ENCODE measurements at regions not wholly inside any gene's neighbourhood (a gene's known extent, or its start where the extent isn't known, plus 50 kb on each side); places are given as distances from the start of the nearest gene placed in this dataset.

- H3K4me1 ChIP-seq: peaks cover 0 to 5% (median 3%) of the 10 kb centered on the region in 12 donors
- TF ChIP-seq POLR2A (IDR thresholded peaks at IDR 0.05): no peak
- TF ChIP-seq, protein P1, sequence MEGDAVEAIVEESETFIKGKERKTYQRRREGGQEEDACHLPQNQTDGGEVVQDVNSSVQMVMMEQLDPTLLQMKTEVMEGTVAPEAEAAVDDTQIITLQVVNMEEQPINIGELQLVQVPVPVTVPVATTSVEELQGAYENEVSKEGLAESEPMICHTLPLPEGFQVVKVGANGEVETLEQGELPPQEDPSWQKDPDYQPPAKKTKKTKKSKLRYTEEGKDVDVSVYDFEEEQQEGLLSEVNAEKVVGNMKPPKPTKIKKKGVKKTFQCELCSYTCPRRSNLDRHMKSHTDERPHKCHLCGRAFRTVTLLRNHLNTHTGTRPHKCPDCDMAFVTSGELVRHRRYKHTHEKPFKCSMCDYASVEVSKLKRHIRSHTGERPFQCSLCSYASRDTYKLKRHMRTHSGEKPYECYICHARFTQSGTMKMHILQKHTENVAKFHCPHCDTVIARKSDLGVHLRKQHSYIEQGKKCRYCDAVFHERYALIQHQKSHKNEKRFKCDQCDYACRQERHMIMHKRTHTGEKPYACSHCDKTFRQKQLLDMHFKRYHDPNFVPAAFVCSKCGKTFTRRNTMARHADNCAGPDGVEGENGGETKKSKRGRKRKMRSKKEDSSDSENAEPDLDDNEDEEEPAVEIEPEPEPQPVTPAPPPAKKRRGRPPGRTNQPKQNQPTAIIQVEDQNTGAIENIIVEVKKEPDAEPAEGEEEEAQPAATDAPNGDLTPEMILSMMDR (IDR thresholded peaks at IDR 0.05): no peak
- H3K36me3 ChIP-seq: no peaks in the 10 kb centered on the region
- intact Hi-C loops (cut with DNase I): loop anchor here in 2 of 10 donors (10.0 kb wide), 1 partner anchor 416 kb away; no protein-coding TSS in a partner anchor
- DNase-seq: no peak
- ATAC-seq: no peak
- H3K4me3 ChIP-seq: no peak overlapping the region
- 82 to 90% (median 86%) methylated on average over 2 of the region's 2 CpGs for WGBS, 4 donors
- no peak overlapping the region for H3K27ac ChIP-seq
- H3K9me3 ChIP-seq: no peaks in the 10 kb centered on the region
- H3K27me3 ChIP-seq: peaks cover 0 to 6% (median 0%) of the 10 kb centered on the region in 9 donors
These were observed 54.7 kb upstream of the ZFR start for GRCh38 chr5:32499261-32499660.

- no peak for TF ChIP-seq POLR2A (IDR thresholded peaks at IDR 0.05)
- TF ChIP-seq, protein P1 (IDR thresholded peaks at IDR 0.05): no peak
- ATAC-seq (no peak), DNase-seq (no peak)
- Histone ChIP-seq H3K4me1 (no peaks in the 10 kb centered on the region), H3K27ac (no peak overlapping the region), H3K27me3 (peaks cover 0 to 6% (median 0%) of the 10 kb centered on the region in 9 donors), H3K36me3 (no peaks in the 10 kb centered on the region), H3K4me3 (no peak overlapping the region), H3K9me3 (no peaks in the 10 kb centered on the region)
- intact Hi-C loops (cut with DNase I): loop anchor here in 2 of 10 donors (10.0 kb wide), 1 partner anchor 416 kb away; no protein-coding TSS in a partner anchor
These were observed 53.9 kb upstream of the ZFR start for GRCh38 chr5:32498484-32498883.

- ATAC-seq (no peak), DNase-seq (no peak)
- intact Hi-C loops (cut with DNase I): loop anchor here in 2 of 10 donors (10.0 kb wide), 1 partner anchor 419 kb away; no protein-coding TSS in a partner anchor
- Histone ChIP-seq H3K27me3 (peaks cover 0 to 6% (median 0%) of the 10 kb centered on the region in 9 donors), H3K9me3 (no peaks in the 10 kb centered on the region), H3K4me1 (no peaks in the 10 kb centered on the region), H3K36me3 (no peaks in the 10 kb centered on the region), H3K27ac (no peak overlapping the region), H3K4me3 (no peak overlapping the region)
- no peak for TF ChIP-seq POLR2A (IDR thresholded peaks at IDR 0.05)
- TF ChIP-seq, protein P1 (IDR thresholded peaks at IDR 0.05): no peak
- WGBS, 4 donors: 75 to 80% (median 78%) methylated on average over 5 of the region's 5 CpGs
These were observed 51.6 kb upstream of the ZFR start for GRCh38 chr5:32496104-32496503.

GRCh38 chr5:32494827-32495226 is 50.3 kb upstream of the ZFR start:
- peaks cover 0 to 2% (median 0%) of the 10 kb centered on the region in 9 donors for H3K27me3 ChIP-seq
- peaks cover 0 to 6% (median under 1%) of the 10 kb centered on the region in 12 donors for H3K4me1 ChIP-seq
- H3K27ac ChIP-seq: no peak overlapping the region
- no peaks in the 10 kb centered on the region for H3K36me3 ChIP-seq
- DNase-seq (no peak), ATAC-seq (no peak)
- no peak overlapping the region for H3K4me3 ChIP-seq
- no peak for TF ChIP-seq POLR2A (IDR thresholded peaks at IDR 0.05)
- TF ChIP-seq, protein P1 (IDR thresholded peaks at IDR 0.05): no peak
- H3K9me3 ChIP-seq: no peaks in the 10 kb centered on the region
- WGBS, 4 donors: 88 to 94% (median 92%) methylated on average over 6 of the region's 6 CpGs
- intact Hi-C loops (cut with DNase I): loop anchor here in 4 of 10 donors (5.0 to 10.0 kb wide), 3 partner anchors 92 to 420 kb away; partner anchors contain the start of gene SUB1 (in 1 of the 4)

Data from heart left ventricle (tissue), 16 donors.